ENCODE measurements at regions not wholly inside any gene's neighbourhood (a gene's known extent, or its start where the extent isn't known, plus 50 kb on each side); places are given as distances from the start of the nearest gene placed in this dataset.

GRCh38 chr17:36857698-36858097, 79.6 kb upstream of the LHX1 start:
- TF ChIP-seq CTCF (IDR thresholded peaks at IDR 0.05): no peak
- TF ChIP-seq POLR2A (IDR thresholded peaks at IDR 0.05): no peak
